HL-60 (cell line): ENCODE measurements at regions not wholly inside any gene's neighbourhood (a gene's known extent, or its start where the extent isn't known, plus 50 kb on each side); places are given as distances from the start of the nearest gene placed in this dataset.

Source experiments
- POLR2AphosphoS5 ChIP-seq: IDR thresholded peaks from 2 replicates; pipeline ENCODE4 v1.6.1; 2012; ENCODE audit warnings: low read depth
- SPI1 ChIP-seq: IDR thresholded peaks from 2 replicates; pipeline ENCODE4 v1.6.1; 2012; ENCODE audit warnings: low read depth, mild to moderate bottlenecking, borderline replicate concordance
- TF ChIP-seq, protein P1 (sequence below): IDR thresholded peaks from one replicate; pipeline ENCODE4 v1.5.1; 2011; ENCODE audit warnings: low read length, control low read depth, inconsistent platforms; ENCODE audit not compliant: insufficient read depth
- TF ChIP-seq, protein P2 (sequence below): IDR thresholded peaks from 2 replicates; pipeline ENCODE4 v1.6.1; 2012; ENCODE audit warnings: low read depth; ENCODE audit not compliant: insufficient replicate concordance

DNA sequence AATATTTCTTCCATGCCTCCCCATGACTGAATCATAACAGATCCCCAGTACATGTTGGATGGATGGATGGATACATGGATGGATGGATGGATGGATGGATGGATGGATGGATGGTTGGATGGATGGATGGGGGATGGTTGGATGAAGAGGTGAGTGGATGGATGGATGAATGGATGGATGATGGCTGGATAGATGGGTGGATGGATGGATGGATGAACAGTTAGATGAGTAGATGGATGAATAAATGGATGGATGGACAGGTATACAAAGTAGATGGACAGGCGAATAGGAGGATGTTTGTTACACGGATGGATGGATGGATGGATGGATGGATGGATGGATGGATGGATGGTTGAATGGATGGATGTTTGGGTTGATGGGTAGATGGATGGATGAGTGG is 120.0 kb upstream of the HAND1 start:
- TF ChIP-seq, protein P1, sequence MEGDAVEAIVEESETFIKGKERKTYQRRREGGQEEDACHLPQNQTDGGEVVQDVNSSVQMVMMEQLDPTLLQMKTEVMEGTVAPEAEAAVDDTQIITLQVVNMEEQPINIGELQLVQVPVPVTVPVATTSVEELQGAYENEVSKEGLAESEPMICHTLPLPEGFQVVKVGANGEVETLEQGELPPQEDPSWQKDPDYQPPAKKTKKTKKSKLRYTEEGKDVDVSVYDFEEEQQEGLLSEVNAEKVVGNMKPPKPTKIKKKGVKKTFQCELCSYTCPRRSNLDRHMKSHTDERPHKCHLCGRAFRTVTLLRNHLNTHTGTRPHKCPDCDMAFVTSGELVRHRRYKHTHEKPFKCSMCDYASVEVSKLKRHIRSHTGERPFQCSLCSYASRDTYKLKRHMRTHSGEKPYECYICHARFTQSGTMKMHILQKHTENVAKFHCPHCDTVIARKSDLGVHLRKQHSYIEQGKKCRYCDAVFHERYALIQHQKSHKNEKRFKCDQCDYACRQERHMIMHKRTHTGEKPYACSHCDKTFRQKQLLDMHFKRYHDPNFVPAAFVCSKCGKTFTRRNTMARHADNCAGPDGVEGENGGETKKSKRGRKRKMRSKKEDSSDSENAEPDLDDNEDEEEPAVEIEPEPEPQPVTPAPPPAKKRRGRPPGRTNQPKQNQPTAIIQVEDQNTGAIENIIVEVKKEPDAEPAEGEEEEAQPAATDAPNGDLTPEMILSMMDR, result no peak
- TF ChIP-seq, protein P2, sequence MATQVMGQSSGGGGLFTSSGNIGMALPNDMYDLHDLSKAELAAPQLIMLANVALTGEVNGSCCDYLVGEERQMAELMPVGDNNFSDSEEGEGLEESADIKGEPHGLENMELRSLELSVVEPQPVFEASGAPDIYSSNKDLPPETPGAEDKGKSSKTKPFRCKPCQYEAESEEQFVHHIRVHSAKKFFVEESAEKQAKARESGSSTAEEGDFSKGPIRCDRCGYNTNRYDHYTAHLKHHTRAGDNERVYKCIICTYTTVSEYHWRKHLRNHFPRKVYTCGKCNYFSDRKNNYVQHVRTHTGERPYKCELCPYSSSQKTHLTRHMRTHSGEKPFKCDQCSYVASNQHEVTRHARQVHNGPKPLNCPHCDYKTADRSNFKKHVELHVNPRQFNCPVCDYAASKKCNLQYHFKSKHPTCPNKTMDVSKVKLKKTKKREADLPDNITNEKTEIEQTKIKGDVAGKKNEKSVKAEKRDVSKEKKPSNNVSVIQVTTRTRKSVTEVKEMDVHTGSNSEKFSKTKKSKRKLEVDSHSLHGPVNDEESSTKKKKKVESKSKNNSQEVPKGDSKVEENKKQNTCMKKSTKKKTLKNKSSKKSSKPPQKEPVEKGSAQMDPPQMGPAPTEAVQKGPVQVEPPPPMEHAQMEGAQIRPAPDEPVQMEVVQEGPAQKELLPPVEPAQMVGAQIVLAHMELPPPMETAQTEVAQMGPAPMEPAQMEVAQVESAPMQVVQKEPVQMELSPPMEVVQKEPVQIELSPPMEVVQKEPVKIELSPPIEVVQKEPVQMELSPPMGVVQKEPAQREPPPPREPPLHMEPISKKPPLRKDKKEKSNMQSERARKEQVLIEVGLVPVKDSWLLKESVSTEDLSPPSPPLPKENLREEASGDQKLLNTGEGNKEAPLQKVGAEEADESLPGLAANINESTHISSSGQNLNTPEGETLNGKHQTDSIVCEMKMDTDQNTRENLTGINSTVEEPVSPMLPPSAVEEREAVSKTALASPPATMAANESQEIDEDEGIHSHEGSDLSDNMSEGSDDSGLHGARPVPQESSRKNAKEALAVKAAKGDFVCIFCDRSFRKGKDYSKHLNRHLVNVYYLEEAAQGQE, result no peak
- TF ChIP-seq POLR2AphosphoS5 (no peak), SPI1 (no peak)
